HCT116 (cell line): ENCODE measurements at regions not wholly inside any gene's neighbourhood (a gene's known extent, or its start where the extent isn't known, plus 50 kb on each side); places are given as distances from the start of the nearest gene placed in this dataset.

Experiments
- ATAC-seq: fragments of 200-7000 bp; cut with Tn5 transposase; 2 replicates; pipeline ENCODE4 v1.9.1; 2020; ENCODE audit warnings: mild to moderate bottlenecking, moderate library complexity
- BruUV-seq: library from RNA; stranded (reverse); fragments of 400-500 nt; replicated peaks from 2 replicates; lab custom pipeline; 2021; lab: Mats Ljungman, UMichigan
- CTCF ChIA-PET: fragments of 300-600 bp; sonication (Branson Sonifier 250); formaldehyde crosslinking; loops from one replicate; lab custom pipeline; 2021; ENCODE audit warnings: antibody characterized with exemption; lab: Charles Lee
- POLR2A ChIA-PET: fragments of 300-600, 350-600 bp; sonication (Branson Sonifier 250); formaldehyde crosslinking; loops from one replicate; lab custom pipeline; 2021; ENCODE audit warnings: antibody characterized with exemption; lab: Charles Lee
- RAD21 ChIA-PET, 2 experiments: fragments of 300-600 bp; sonication (Branson Sonifier 250); formaldehyde crosslinking; loops; one replicate each; lab custom pipeline; 2023; ENCODE audit warnings: low total read pairs in 2 of 2; ENCODE audit not compliant: uncharacterized antibody in 2 of 2, unreplicated experiment in 2 of 2, low non-redundant PET in 1 of 2; lab: Charles Lee
- DNase-seq: peaks from one replicate; pipeline ENCODE4 v3.0.0-alpha.2; 2010; ENCODE audit warnings: low read depth, low spot score
- H2AFZ ChIP-seq: fragments of 200-600 bp; shearing (Covaris generic), sonication (generic); 2 replicates; pipeline ENCODE4 v1.6.1; 2017; ENCODE audit warnings: low read depth, mixed run types, mixed read lengths, antibody characterized with exemption, low read length; ENCODE audit not compliant: poor library complexity, severe bottlenecking
- H3K27ac ChIP-seq: 2 replicates; pipeline ENCODE4 v1.5.1; 2012; ENCODE audit warnings: low read depth, low read length
- H3K27me3 ChIP-seq: fragments of 200-600 bp; sonication (generic); 2 replicates; pipeline ENCODE4 v1.6.1; 2016; ENCODE audit warnings: mixed run types, low read length, mixed read lengths; ENCODE audit not compliant: insufficient read depth
- H3K36me3 ChIP-seq, 2 experiments: fragments of 200-500 bp in 1 of 2; fragments of 200-600 bp in 1 of 2; sonication (Bioruptor generic) in 1 of 2; sonication (generic) in 1 of 2; 2 replicates each; pipeline versions ENCODE4 v1.5.1 to v1.6.1; 2014 to 2016; ENCODE audit warnings: low read length in 2 of 2, inconsistent platforms in 1 of 2, mixed read lengths in 1 of 2, mixed run types in 1 of 2; ENCODE audit not compliant: insufficient read depth in 2 of 2, control insufficient read depth in 1 of 2
- H3K4me1 ChIP-seq, 2 experiments: fragments of 200-600 bp in 1 of 2; sonication (generic) in 1 of 2; 2 replicates each; pipeline versions ENCODE4 v1.5.1 to v1.6.1; 2012 to 2017; ENCODE audit warnings: low read length in 2 of 2, inconsistent platforms in 1 of 2, mild to moderate bottlenecking in 1 of 2, mixed read lengths in 1 of 2, mixed run types in 1 of 2, moderate library complexity in 1 of 2; ENCODE audit not compliant: insufficient read depth in 2 of 2, control insufficient read depth in 1 of 2
- H3K4me2 ChIP-seq: fragments of 200-600 bp; sonication (generic); 2 replicates; pipeline ENCODE4 v1.6.1; 2017; ENCODE audit warnings: mixed run types, low read length, mixed read lengths
- H3K4me3 ChIP-seq, 2 experiments: fragments of 200-600 bp in 1 of 2; sonication (generic) in 1 of 2; replicated peaks in 1 of 2; 2 replicates each; pipeline ENCODE4 v1.5.1; 2011 to 2016; ENCODE audit warnings: low read length in 2 of 2, control low read depth in 1 of 2, low read depth in 1 of 2, mild to moderate bottlenecking in 1 of 2, mixed read lengths in 1 of 2, mixed run types in 1 of 2
- H3K79me2 ChIP-seq: fragments of 200-600 bp; sonication (generic); 2 replicates; pipeline ENCODE4 v1.6.1; 2017; ENCODE audit warnings: mild to moderate bottlenecking, mixed run types, low read length, moderate library complexity, mixed read lengths; ENCODE audit not compliant: insufficient read depth
- H3K9ac ChIP-seq: fragments of 200-600 bp; sonication (generic); 2 replicates; pipeline ENCODE4 v1.6.1; 2016; ENCODE audit warnings: low read length, mixed read lengths
- H3K9me2 ChIP-seq: fragments of 200-600 bp; sonication (generic), shearing (Covaris generic); 2 replicates; pipeline ENCODE4 v1.6.1; 2017; ENCODE audit warnings: mixed run types, mild to moderate bottlenecking, moderate library complexity; ENCODE audit not compliant: insufficient read depth
- H3K9me3 ChIP-seq, 2 experiments: fragments of 200-500 bp in 1 of 2; fragments of 200-600 bp in 1 of 2; sonication (Bioruptor generic) in 1 of 2; sonication (generic) in 1 of 2; 2 replicates each; pipeline ENCODE4 v1.6.1; 2014 to 2017; ENCODE audit warnings: low read length in 2 of 2, mixed read lengths in 2 of 2, inconsistent platforms in 1 of 2, low read depth in 1 of 2, mild to moderate bottlenecking in 1 of 2, mixed run types in 1 of 2, moderate library complexity in 1 of 2; ENCODE audit not compliant: control insufficient read depth in 1 of 2, insufficient read depth in 1 of 2
- H4K20me1 ChIP-seq: fragments of 200-600 bp; sonication (generic), shearing (Covaris generic); 2 replicates; pipeline ENCODE4 v1.6.1; 2017; ENCODE audit warnings: mixed run types, mild to moderate bottlenecking, moderate library complexity; ENCODE audit not compliant: insufficient read depth
- CEBPB ChIP-seq: IDR thresholded peaks from 2 replicates; pipeline ENCODE4 v1.6.1; 2012; ENCODE audit warnings: low read depth
- EGR1 ChIP-seq: IDR thresholded peaks from 2 replicates; pipeline ENCODE4 v1.6.1; 2012; ENCODE audit warnings: low read depth
- FOSL1 ChIP-seq: IDR thresholded peaks from 2 replicates; pipeline ENCODE4 v1.6.1; 2012; ENCODE audit warnings: low read depth
- intact Hi-C: fragments of 100-400 bp; cut with micrococcal nuclease; formaldehyde crosslinking; loops from 2 replicates; pipeline ENCODE4 v1.10.0; 2022

GRCh38 chr11:119970555-119971304 is 167.2 kb downstream of the TRIM29 start:
- CTCF ChIA-PET: no interaction called here
- no peak overlapping the region for H3K4me2 ChIP-seq
- H3K27ac ChIP-seq: no peak overlapping the region
- H3K9me3 ChIP-seq: no peaks in the 10 kb centered on the region
- no peak for TF ChIP-seq CEBPB
- TF ChIP-seq, all 23 proteins: peak for 0
- Histone ChIP-seq H3K4me3 (no peak overlapping the region), H3K36me3 (no peaks in the 10 kb centered on the region), H4K20me1 (no peaks in the 10 kb centered on the region), H2AFZ (no peak overlapping the region), H3K79me2 (no peaks in the 10 kb centered on the region), H3K9ac (no peak overlapping the region), H3K27me3 (no peaks in the 10 kb centered on the region), H3K9me2 (no peaks in the 10 kb centered on the region), H3K4me1 (no peaks in the 10 kb centered on the region)
- ChIA-PET POLR2A (no interaction called here), RAD21 (no interaction called here)
- ATAC-seq: no peak
- BruUV-seq: no TSS peak
- no peak for DNase-seq
- intact Hi-C loops: no loop called here

- ATAC-seq: no peak
- no peaks in the 10 kb centered on the region for H3K9me3 ChIP-seq
- intact Hi-C loops: no loop called here
- no peaks in the 10 kb centered on the region for H3K79me2 ChIP-seq
- peaks cover 46% of the 10 kb centered on the region for H3K27me3 ChIP-seq
- H3K9me2 ChIP-seq: no peaks in the 10 kb centered on the region
- no peak overlapping the region for H3K9ac ChIP-seq
- no peaks in the 10 kb centered on the region for H4K20me1 ChIP-seq
- CTCF ChIA-PET: no interaction called here
- H3K4me2 ChIP-seq: no peak overlapping the region
- BruUV-seq: no TSS peak
- DNase-seq: no peak
- no peaks in the 10 kb centered on the region for H3K4me1 ChIP-seq
- H3K27ac ChIP-seq: no peak overlapping the region
- no peak overlapping the region for H2AFZ ChIP-seq
- no peaks in the 10 kb centered on the region for H3K36me3 ChIP-seq
- TF ChIP-seq FOSL1: no peak
- TF ChIP-seq EGR1: no peak
- no peak overlapping the region for H3K4me3 ChIP-seq
- RAD21 ChIA-PET: no interaction called here
- POLR2A ChIA-PET: no interaction called here
These were observed 173.5 kb downstream of the TRIM29 start for GRCh38 chr11:119964136-119965025.
